ENCODE measurements at regions not wholly inside any gene's neighbourhood (a gene's known extent, or its start where the extent isn't known, plus 50 kb on each side); places are given as distances from the start of the nearest gene placed in this dataset.

DNA sequence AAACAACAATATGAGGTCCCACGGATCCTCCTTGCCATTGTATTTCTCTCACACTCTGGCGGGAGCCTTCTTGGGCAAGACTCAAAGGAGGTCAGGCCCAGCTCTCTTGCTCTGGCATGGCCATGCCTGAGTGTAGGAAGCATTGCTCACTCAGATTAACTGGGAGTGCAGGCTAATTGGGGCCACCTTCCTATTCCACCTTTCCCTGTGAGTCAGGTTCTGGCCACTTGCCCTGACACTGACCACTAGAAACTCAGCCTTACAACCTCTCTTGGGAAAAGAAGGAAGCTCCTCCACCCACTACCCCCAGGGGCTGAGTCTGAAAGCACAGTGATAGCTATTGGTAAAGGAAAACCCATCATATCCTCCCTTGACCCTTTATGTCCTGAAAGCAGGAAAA lies 121.8 kb upstream of the NTM start:
- 40% methylated on average over 2 of the region's 2 CpGs for WGBS (ENCODE audit: insufficient coverage, insufficient replicate concordance, low lambda C conversion rate, missing lambda C conversion rate)
- in situ Hi-C loops (cut with MboI), result no loop called here

GRCh38 chr11:131253142-131253655 lies 117.2 kb upstream of the NTM start:
- no peak for TF ChIP-seq EGR1 (IDR thresholded peaks at IDR 0.05; ENCODE audit: borderline replicate concordance in 1 of 2, low read depth in 2 of 2, low read length in 2 of 2)
- Histone ChIP-seq H3K9me3 (replicated peaks; ENCODE audit: control insufficient read depth, insufficient read depth, low read length) (no peaks in the 10 kb centered on the region), H3K4me2 (ENCODE audit: control insufficient read depth, insufficient read depth) (no peak overlapping the region), H3K4me1 (ENCODE audit: control insufficient read depth, insufficient read depth, low read length) (no peaks in the 10 kb centered on the region), H3K36me3 (ENCODE audit: control insufficient read depth in 2 of 2, insufficient read depth in 2 of 2, low read length in 1 of 2) (no peaks in the 10 kb centered on the region), H3K9ac (ENCODE audit: control insufficient read depth, insufficient read depth, low read length) (no peak overlapping the region), H4K20me1 (ENCODE audit: control insufficient read depth, insufficient read depth) (no peaks in the 10 kb centered on the region), H3K27ac (ENCODE audit: control insufficient read depth, insufficient read depth) (no peak overlapping the region), H3K79me2 (ENCODE audit: control insufficient read depth, insufficient read depth, low read length) (no peaks in the 10 kb centered on the region), H2AFZ (ENCODE audit: control insufficient read depth, low read depth, low read length) (no peak overlapping the region), H3K27me3 (replicated peaks in 1 of 2; ENCODE audit: control insufficient read depth in 2 of 2, insufficient read depth in 2 of 2, low read length in 1 of 2) (no peaks in the 10 kb centered on the region), H3K4me3 (no peak overlapping the region)
- ChIA-PET RAD21 (ENCODE audit: unreplicated experiment) (no interaction called here), POLR2A (no interaction called here), CTCF (interaction anchor here (0.9 kb wide), 1 partner anchor 189 kb away, joined by 3 read pairs; no protein-coding TSS in a partner anchor), SMC1A (ENCODE audit: uncharacterized antibody, unreplicated experiment) (no interaction called here)
- intact Hi-C loops (cut with micrococcal nuclease; ENCODE audit: unreplicated experiment) (no loop called here), in situ Hi-C loops (cut with MboI) (no loop called here)
- WGBS (ENCODE audit: insufficient coverage, insufficient replicate concordance, low lambda C conversion rate, missing lambda C conversion rate), result 3% methylated on average over 5 of the region's 5 CpGs
- DNase-seq (ENCODE audit: low read depth, low spot score) (no peak), FAIRE-seq (no peak), ATAC-seq (no peak)
- BruUV-seq (replicated peaks), result no TSS peak

More for the DNA sequence above, 121.8 kb upstream of the NTM start:
- FAIRE-seq (no peak), ATAC-seq (no peak), DNase-seq (ENCODE audit: low read depth, low spot score) (no peak)
- BruUV-seq (replicated peaks), result no TSS peak
- POLR2A ChIA-PET, result no interaction called here
- H3K36me3 ChIP-seq (ENCODE audit: control insufficient read depth in 2 of 2, insufficient read depth in 2 of 2, low read length in 1 of 2), result no peaks in the 10 kb centered on the region
- no peak overlapping the region for H3K27ac ChIP-seq (ENCODE audit: control insufficient read depth, insufficient read depth)
- no peaks in the 10 kb centered on the region for H3K79me2 ChIP-seq (ENCODE audit: control insufficient read depth, insufficient read depth, low read length)
- RAD21 ChIA-PET (ENCODE audit: unreplicated experiment), result no interaction called here
- no peak overlapping the region for H3K4me2 ChIP-seq (ENCODE audit: control insufficient read depth, insufficient read depth)
- CTCF ChIA-PET, result no interaction called here
- no peak overlapping the region for H2AFZ ChIP-seq (ENCODE audit: control insufficient read depth, low read depth, low read length)
- no peak for TF ChIP-seq ZBED1 (IDR thresholded peaks at IDR 0.05; ENCODE audit: borderline replicate concordance)
- no peak for TF ChIP-seq MXI1 (IDR thresholded peaks at IDR 0.05; ENCODE audit: low read depth, low read length)
- no peak for TF ChIP-seq TBL1XR1 (IDR thresholded peaks at IDR 0.05; ENCODE audit: low read depth, low read length)
- no peak for TF ChIP-seq NFYB (IDR thresholded peaks at IDR 0.05; ENCODE audit: insufficient read depth, low read depth, low read length)
- TF ChIP-seq, protein P1, sequence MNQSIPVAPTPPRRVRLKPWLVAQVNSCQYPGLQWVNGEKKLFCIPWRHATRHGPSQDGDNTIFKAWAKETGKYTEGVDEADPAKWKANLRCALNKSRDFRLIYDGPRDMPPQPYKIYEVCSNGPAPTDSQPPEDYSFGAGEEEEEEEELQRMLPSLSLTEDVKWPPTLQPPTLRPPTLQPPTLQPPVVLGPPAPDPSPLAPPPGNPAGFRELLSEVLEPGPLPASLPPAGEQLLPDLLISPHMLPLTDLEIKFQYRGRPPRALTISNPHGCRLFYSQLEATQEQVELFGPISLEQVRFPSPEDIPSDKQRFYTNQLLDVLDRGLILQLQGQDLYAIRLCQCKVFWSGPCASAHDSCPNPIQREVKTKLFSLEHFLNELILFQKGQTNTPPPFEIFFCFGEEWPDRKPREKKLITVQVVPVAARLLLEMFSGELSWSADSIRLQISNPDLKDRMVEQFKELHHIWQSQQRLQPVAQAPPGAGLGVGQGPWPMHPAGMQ (IDR thresholded peaks at IDR 0.05; ENCODE audit: borderline replicate concordance), result no peak
- TF ChIP-seq ZSCAN29 (IDR thresholded peaks at IDR 0.05), result no peak
- TF ChIP-seq SIN3A (IDR thresholded peaks at IDR 0.05; ENCODE audit: low read depth, low read length), result no peak
- no peak for TF ChIP-seq CREM (IDR thresholded peaks at IDR 0.05; ENCODE audit: low read depth)
- TF ChIP-seq LARP7 (IDR thresholded peaks at IDR 0.05), result no peak
- TF ChIP-seq IKZF1 (conservative IDR thresholded peaks at IDR 0.05), result no peak
- no peak for TF ChIP-seq NFXL1 (IDR thresholded peaks at IDR 0.05; ENCODE audit: borderline replicate concordance)
- no peak for TF ChIP-seq TCF3 (IDR thresholded peaks at IDR 0.05; ENCODE audit: borderline replicate concordance, insufficient read depth, low read depth, low read length)
- TF ChIP-seq MYC (IDR thresholded peaks at IDR 0.05; ENCODE audit: insufficient read depth, insufficient read length, insufficient replicate concordance, low read length, severe bottlenecking), result no peak
- H3K27me3 ChIP-seq (replicated peaks in 1 of 2; ENCODE audit: control insufficient read depth in 2 of 2, insufficient read depth in 2 of 2, low read length in 1 of 2), result no peaks in the 10 kb centered on the region; a peak in 2 of 4 replicates
- H3K4me3 ChIP-seq, result no peak overlapping the region
- SMC1A ChIA-PET (ENCODE audit: uncharacterized antibody, unreplicated experiment), result no interaction called here
- H3K9me3 ChIP-seq (replicated peaks; ENCODE audit: control insufficient read depth, insufficient read depth, low read length), result no peaks in the 10 kb centered on the region
- intact Hi-C loops (cut with micrococcal nuclease; ENCODE audit: unreplicated experiment), result loop anchor here (10.0 kb wide), 2 partner anchors 266 to 426 kb away; no protein-coding TSS in a partner anchor
- H3K9ac ChIP-seq (ENCODE audit: control insufficient read depth, insufficient read depth, low read length), result no peak overlapping the region
- no peaks in the 10 kb centered on the region for H3K4me1 ChIP-seq (ENCODE audit: control insufficient read depth, insufficient read depth, low read length)
- H4K20me1 ChIP-seq (ENCODE audit: control insufficient read depth, insufficient read depth), result no peaks in the 10 kb centered on the region

All from GM12878 (cell line).